OCI-LY7 (cell line): ENCODE measurements at regions not wholly inside any gene's neighbourhood (a gene's known extent, or its start where the extent isn't known, plus 50 kb on each side); places are given as distances from the start of the nearest gene placed in this dataset.

Source experiments
- BruUV-seq: library from RNA; stranded (reverse); fragments of 400-500 nt; replicated peaks from 2 replicates; lab custom pipeline; 2021; lab: Mats Ljungman, UMichigan
- CTCF ChIA-PET: fragments of 300-600 bp; sonication (Branson Sonifier 250); formaldehyde crosslinking; loops from one replicate; lab custom pipeline; 2022; ENCODE audit warnings: antibody characterized with exemption; ENCODE audit not compliant: unreplicated experiment; lab: Charles Lee
- POLR2A ChIA-PET: fragments of 300-600 bp; sonication (Branson Sonifier 250); formaldehyde crosslinking; loops from one replicate; lab custom pipeline; 2022; ENCODE audit warnings: antibody characterized with exemption; lab: Charles Lee
- DNase-seq: peaks from one replicate; pipeline ENCODE4 v3.0.0-alpha.2; 2015; ENCODE audit warnings: low spot score
- H2AFZ ChIP-seq: fragments of 200-600 bp; sonication (generic), shearing (Covaris generic); 2 replicates; pipeline ENCODE4 v1.6.1; 2014; ENCODE audit warnings: mild to moderate bottlenecking, antibody characterized with exemption, low read length, moderate library complexity
- H3K27ac ChIP-seq: fragments of 200-600 bp; sonication (generic); 2 replicates; pipeline ENCODE4 v1.5.1; 2014; ENCODE audit warnings: mixed run types, low read depth, mild to moderate bottlenecking, moderate library complexity, low read length, inconsistent platforms; ENCODE audit not compliant: poor library complexity, severe bottlenecking
- H3K36me3 ChIP-seq: fragments of 200-600 bp; sonication (generic); 2 replicates; pipeline ENCODE4 v1.6.1; 2014; ENCODE audit warnings: mild to moderate bottlenecking, antibody characterized with exemption, low read length, moderate library complexity, mixed read lengths; ENCODE audit not compliant: insufficient read depth
- H3K4me1 ChIP-seq: fragments of 200-600 bp; sonication (generic); 2 replicates; pipeline ENCODE4 v1.5.1; 2014; ENCODE audit warnings: mild to moderate bottlenecking, low read length; ENCODE audit not compliant: insufficient read depth, poor library complexity, severe bottlenecking
- H3K4me2 ChIP-seq: fragments of 200-600 bp; sonication (generic); 2 replicates; pipeline ENCODE4 v1.6.1; 2014; ENCODE audit warnings: mild to moderate bottlenecking, low read length
- H3K4me3 ChIP-seq: fragments of 200-600 bp; sonication (generic); 2 replicates; pipeline ENCODE4 v1.5.1; 2014; ENCODE audit warnings: mild to moderate bottlenecking, low read depth, low read length; ENCODE audit not compliant: poor library complexity, severe bottlenecking
- H3K79me2 ChIP-seq: fragments of 200-600 bp; sonication (generic); 2 replicates; pipeline ENCODE4 v1.6.1; 2016; ENCODE audit warnings: low read depth, mild to moderate bottlenecking, low read length, moderate library complexity, mixed read lengths; ENCODE audit not compliant: insufficient read depth
- H3K9me2 ChIP-seq: fragments of 200-600 bp; sonication (generic); 2 replicates; pipeline ENCODE4 v1.6.1; 2016; ENCODE audit warnings: mild to moderate bottlenecking, low read length, mixed read lengths; ENCODE audit not compliant: insufficient read depth
- H3K9me3 ChIP-seq: fragments of 200-600 bp; sonication (generic); 2 replicates; pipeline ENCODE4 v1.6.1; 2014; ENCODE audit warnings: mild to moderate bottlenecking, mixed run types, low read length, mixed read lengths
- H4K20me1 ChIP-seq: fragments of 200-600 bp; sonication (generic); 2 replicates; pipeline ENCODE4 v1.6.1; 2014; ENCODE audit warnings: mild to moderate bottlenecking, antibody characterized with exemption, low read length, moderate library complexity, mixed read lengths; ENCODE audit not compliant: insufficient read depth
- EZH2phosphoT487 ChIP-seq: fragments of 200-600 bp; sonication (generic); IDR thresholded peaks from 2 replicates; pipeline ENCODE4 v1.6.1; 2018; ENCODE audit warnings: low read depth, borderline replicate concordance, mild to moderate bottlenecking, mixed run types, antibody characterized with exemption, low read length, moderate library complexity, mixed read lengths
- intact Hi-C: fragments of 100-400 bp; cut with micrococcal nuclease; formaldehyde crosslinking; loops from one replicate; pipeline ENCODE4 v1.10.0; 2022; ENCODE audit not compliant: unreplicated experiment
- TF ChIP-seq, protein P1 (sequence below): fragments of 200-600 bp; sonication (generic); conservative IDR thresholded peaks from 2 replicates; pipeline ENCODE4 v1.5.1; 2014; ENCODE audit warnings: mild to moderate bottlenecking, antibody characterized with exemption, low read length, moderate library complexity, mixed read lengths

- H3K9me2 ChIP-seq, result no peaks in the 10 kb centered on the region
- no peaks in the 10 kb centered on the region for H3K9me3 ChIP-seq
- H3K4me2 ChIP-seq, result no peak overlapping the region
- ChIA-PET CTCF (no interaction called here), POLR2A (no interaction called here)
- H3K36me3 ChIP-seq, result no peaks in the 10 kb centered on the region
- TF ChIP-seq, protein P1, sequence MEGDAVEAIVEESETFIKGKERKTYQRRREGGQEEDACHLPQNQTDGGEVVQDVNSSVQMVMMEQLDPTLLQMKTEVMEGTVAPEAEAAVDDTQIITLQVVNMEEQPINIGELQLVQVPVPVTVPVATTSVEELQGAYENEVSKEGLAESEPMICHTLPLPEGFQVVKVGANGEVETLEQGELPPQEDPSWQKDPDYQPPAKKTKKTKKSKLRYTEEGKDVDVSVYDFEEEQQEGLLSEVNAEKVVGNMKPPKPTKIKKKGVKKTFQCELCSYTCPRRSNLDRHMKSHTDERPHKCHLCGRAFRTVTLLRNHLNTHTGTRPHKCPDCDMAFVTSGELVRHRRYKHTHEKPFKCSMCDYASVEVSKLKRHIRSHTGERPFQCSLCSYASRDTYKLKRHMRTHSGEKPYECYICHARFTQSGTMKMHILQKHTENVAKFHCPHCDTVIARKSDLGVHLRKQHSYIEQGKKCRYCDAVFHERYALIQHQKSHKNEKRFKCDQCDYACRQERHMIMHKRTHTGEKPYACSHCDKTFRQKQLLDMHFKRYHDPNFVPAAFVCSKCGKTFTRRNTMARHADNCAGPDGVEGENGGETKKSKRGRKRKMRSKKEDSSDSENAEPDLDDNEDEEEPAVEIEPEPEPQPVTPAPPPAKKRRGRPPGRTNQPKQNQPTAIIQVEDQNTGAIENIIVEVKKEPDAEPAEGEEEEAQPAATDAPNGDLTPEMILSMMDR, result no peak
- no peak for TF ChIP-seq EZH2phosphoT487
- H4K20me1 ChIP-seq, result no peaks in the 10 kb centered on the region
- no peaks in the 10 kb centered on the region for H3K79me2 ChIP-seq
- intact Hi-C loops, result no loop called here
- H2AFZ ChIP-seq, result no peak overlapping the region
- BruUV-seq, result no TSS peak
- no peak overlapping the region for H3K4me3 ChIP-seq
- no peak overlapping the region for H3K27ac ChIP-seq
- DNase-seq, result no peak
- no peaks in the 10 kb centered on the region for H3K4me1 ChIP-seq
These were observed 451.3 kb upstream of the B3GAT1 start for GRCh38 chr11:134863294-134863693.

- TF ChIP-seq, protein P1, result no peak
- TF ChIP-seq EZH2phosphoT487, result no peak
- BruUV-seq, result no TSS peak
- ChIA-PET POLR2A (no interaction called here), CTCF (no interaction called here)
- DNase-seq, result no peak
- H2AFZ ChIP-seq, result no peak overlapping the region
- no peaks in the 10 kb centered on the region for H3K79me2 ChIP-seq
- H3K4me1 ChIP-seq, result no peaks in the 10 kb centered on the region
- H3K4me3 ChIP-seq, result no peak overlapping the region
- no peak overlapping the region for H3K27ac ChIP-seq
- no peak overlapping the region for H3K4me2 ChIP-seq
- H3K9me2 ChIP-seq, result no peaks in the 10 kb centered on the region
- no peaks in the 10 kb centered on the region for H4K20me1 ChIP-seq
- no peaks in the 10 kb centered on the region for H3K9me3 ChIP-seq
- intact Hi-C loops, result no loop called here
- no peaks in the 10 kb centered on the region for H3K36me3 ChIP-seq
These were observed 450.6 kb upstream of the B3GAT1 start for GRCh38 chr11:134862587-134863195.

- TF ChIP-seq, protein P1, result no peak
- TF ChIP-seq EZH2phosphoT487, result no peak
- Histone ChIP-seq H3K9me2 (no peaks in the 10 kb centered on the region), H3K9me3 (no peaks in the 10 kb centered on the region), H3K36me3 (no peaks in the 10 kb centered on the region), H2AFZ (no peak overlapping the region), H4K20me1 (no peaks in the 10 kb centered on the region), H3K27ac (no peak overlapping the region), H3K4me2 (no peak overlapping the region), H3K4me3 (no peak overlapping the region), H3K79me2 (no peaks in the 10 kb centered on the region), H3K4me1 (no peaks in the 10 kb centered on the region)
- ChIA-PET CTCF (no interaction called here), POLR2A (no interaction called here)
- intact Hi-C loops, result no loop called here
- no peak for DNase-seq
- BruUV-seq, result no TSS peak
These were observed 450.1 kb upstream of the B3GAT1 start for GRCh38 chr11:134862105-134862502.
